Neural cell (in vitro differentiated cells): ENCODE measurements at regions not wholly inside any gene's neighbourhood (a gene's known extent, or its start where the extent isn't known, plus 50 kb on each side); places are given as distances from the start of the nearest gene placed in this dataset.

ENCODE experiments used
- CTCF ChIP-seq: fragments of 450-650 bp; IDR thresholded peaks from 2 replicates; pipeline ENCODE4 v1.5.1; 2014; ENCODE audit warnings: antibody characterized with exemption, mild to moderate bottlenecking, moderate library complexity; ENCODE audit not compliant: poor library complexity, severe bottlenecking
- EZH2 ChIP-seq: fragments of 200-600, 300-800 bp; shearing (Covaris generic), sonication (generic); IDR thresholded peaks from 2 replicates; pipeline ENCODE4 v1.6.1; 2014; ENCODE audit warnings: antibody characterized with exemption, low read length, borderline replicate concordance, mild to moderate bottlenecking; ENCODE audit not compliant: insufficient read depth, poor library complexity, severe bottlenecking
- MXI1 ChIP-seq: fragments of 450-650 bp; conservative IDR thresholded peaks from 2 replicates; pipeline ENCODE4 v1.6.1; 2014; ENCODE audit warnings: antibody characterized with exemption, mild to moderate bottlenecking; ENCODE audit not compliant: poor library complexity, severe bottlenecking
- POLR2AphosphoS5 ChIP-seq: IDR thresholded peaks from 2 replicates; pipeline ENCODE4 v1.6.1; 2012
- TAF1 ChIP-seq: IDR thresholded peaks from 2 replicates; pipeline ENCODE4 v1.6.1; 2012; ENCODE audit warnings: low read depth

- TF ChIP-seq CTCF = no peak
- no peak for TF ChIP-seq POLR2AphosphoS5
- TF ChIP-seq EZH2 = no peak
- TF ChIP-seq TAF1 = no peak
- no peak for TF ChIP-seq MXI1
Measured at GRCh38 chr7:16014031-16014430, 327.5 kb upstream of the MEOX2 start.
